ENCODE measurements at regions not wholly inside any gene's neighbourhood (a gene's known extent, or its start where the extent isn't known, plus 50 kb on each side); places are given as distances from the start of the nearest gene placed in this dataset.

- TF ChIP-seq CTCF (IDR thresholded peaks at IDR 0.05; ENCODE audit: low read depth, low read length, poor library complexity, severe bottlenecking) (no peak), EZH2phosphoT487 (IDR thresholded peaks at IDR 0.05; ENCODE audit: borderline replicate concordance, low read length) (no peak)
Observed at GRCh38 chr3:8136553-8136952, 365.1 kb upstream of the LMCD1 start.

Measured in DOHH2 (cell line).